SH-SY5Y (cell line): ENCODE measurements at regions not wholly inside any gene's neighbourhood (a gene's known extent, or its start where the extent isn't known, plus 50 kb on each side); places are given as distances from the start of the nearest gene placed in this dataset.

Experiments
- GATA2 ChIP-seq: IDR thresholded peaks from 2 replicates; pipeline ENCODE4 v1.6.1; 2011; ENCODE audit warnings: mild to moderate bottlenecking, low read depth, low read length
- GATA3 ChIP-seq: IDR thresholded peaks from 2 replicates; pipeline ENCODE4 v1.6.1; 2011; ENCODE audit warnings: low read depth, mild to moderate bottlenecking, low read length, moderate library complexity

DNA sequence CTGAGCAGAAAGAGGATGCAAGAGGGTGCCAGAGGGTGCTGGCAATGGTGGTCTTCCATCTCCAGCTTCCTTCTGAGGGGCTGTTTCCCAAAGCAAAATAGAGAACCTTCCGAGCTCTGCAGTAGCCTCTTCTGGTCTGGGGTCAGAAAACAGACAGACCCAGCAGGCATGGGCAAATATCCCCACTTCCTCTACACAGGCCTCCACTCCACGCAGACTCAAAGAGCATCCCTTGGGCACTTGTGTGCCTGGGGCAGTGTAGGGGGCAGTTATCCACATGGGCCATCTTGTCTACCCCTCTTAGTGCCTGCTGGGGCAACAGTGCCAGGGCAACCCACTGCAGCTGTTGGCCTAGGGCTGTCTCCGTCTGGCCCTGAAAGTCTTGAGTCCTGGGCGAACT, 231.9 kb downstream of the TTC8 start:
- no peak for TF ChIP-seq GATA3
- no peak for TF ChIP-seq GATA2

GRCh38 chr14:89058697-89059096, 234.2 kb downstream of the TTC8 start:
- TF ChIP-seq GATA2 (no peak), GATA3 (no peak)

GRCh38 chr14:89060191-89060590, 235.7 kb downstream of the TTC8 start:
- TF ChIP-seq GATA2 (no peak), GATA3 (no peak)

DNA sequence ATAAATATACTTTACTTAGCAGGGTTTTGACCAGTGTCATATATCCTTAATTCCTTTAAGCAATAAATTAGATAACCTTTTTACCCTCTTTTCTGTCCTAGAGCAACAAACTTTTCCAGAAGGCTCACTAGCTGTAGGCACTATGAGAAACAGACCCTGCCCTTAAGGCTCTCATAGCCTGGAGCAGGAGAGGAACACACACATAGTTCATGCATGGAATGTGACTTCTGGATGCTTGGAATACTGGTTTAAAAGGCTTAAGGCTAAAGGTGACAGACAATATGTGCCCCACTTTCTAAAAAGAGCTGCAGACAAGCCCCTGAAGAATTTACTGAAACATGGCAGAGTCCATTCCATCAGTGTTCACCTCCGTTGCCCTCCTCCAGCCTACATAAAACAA, 237.2 kb downstream of the TTC8 start:
- no peak for TF ChIP-seq GATA3
- no peak for TF ChIP-seq GATA2

GRCh38 chr14:89065879-89066278, 241.4 kb downstream of the TTC8 start:
- TF ChIP-seq GATA2 = no peak
- TF ChIP-seq GATA3 = no peak

- TF ChIP-seq GATA3 (no peak), GATA2 (no peak)
These were observed 243.0 kb downstream of the TTC8 start for GRCh38 chr14:89067293-89067972.

- TF ChIP-seq GATA3 (no peak), GATA2 (no peak)
These were observed 253.8 kb downstream of the TTC8 start for GRCh38 chr14:89078021-89078795.

DNA sequence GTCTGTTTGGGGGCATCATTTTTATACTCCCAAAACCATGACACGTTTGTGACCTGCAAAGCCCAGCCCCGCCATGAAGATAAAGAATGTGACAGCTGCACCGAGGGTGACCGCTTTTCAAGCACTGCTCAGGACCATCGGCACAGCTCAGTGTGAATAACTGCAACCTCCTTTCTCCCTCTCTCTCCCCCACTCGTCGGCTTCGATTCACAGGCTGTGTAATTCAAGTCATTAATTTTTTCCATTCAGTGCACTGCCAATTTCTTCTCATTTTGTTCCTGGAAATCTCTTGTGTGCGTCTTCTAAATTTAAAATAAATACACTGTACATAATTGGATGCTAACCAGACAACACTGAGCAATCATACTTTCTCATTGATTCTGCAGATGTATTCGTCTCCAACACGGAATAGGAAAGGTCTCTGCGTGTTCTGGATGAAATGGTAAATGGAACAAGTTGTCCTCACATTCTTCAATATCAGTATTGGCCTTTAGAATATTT, 260.8 kb downstream of the TTC8 start:
- TF ChIP-seq GATA3 (no peak), GATA2 (no peak)

GRCh38 chr14:89085737-89086382, 261.4 kb downstream of the TTC8 start:
- TF ChIP-seq GATA3 = no peak
- TF ChIP-seq GATA2 = no peak

DNA sequence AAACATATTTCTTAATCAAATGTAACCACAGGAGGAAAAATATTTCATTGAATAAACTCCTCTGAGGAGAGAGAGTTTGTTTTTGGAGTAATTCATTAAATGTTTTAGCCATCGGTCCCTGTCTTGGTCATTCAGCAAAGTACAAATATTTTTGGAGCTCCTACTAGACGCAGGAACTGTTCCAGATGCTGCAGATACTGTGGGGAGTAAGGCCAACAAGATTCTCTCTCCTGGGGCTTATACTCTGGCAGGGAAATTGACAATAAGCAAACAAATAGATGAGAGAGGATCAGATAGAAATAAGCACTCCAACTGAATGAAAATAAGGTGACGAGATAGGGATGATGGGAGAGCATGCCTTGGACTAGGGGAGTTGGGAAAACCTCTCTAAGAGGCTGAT, 264.1 kb downstream of the TTC8 start:
- TF ChIP-seq GATA3 (no peak), GATA2 (no peak)

- TF ChIP-seq GATA2 (no peak), GATA3 (no peak)
These were observed 264.9 kb downstream of the TTC8 start for GRCh38 chr14:89089330-89089729.

DNA sequence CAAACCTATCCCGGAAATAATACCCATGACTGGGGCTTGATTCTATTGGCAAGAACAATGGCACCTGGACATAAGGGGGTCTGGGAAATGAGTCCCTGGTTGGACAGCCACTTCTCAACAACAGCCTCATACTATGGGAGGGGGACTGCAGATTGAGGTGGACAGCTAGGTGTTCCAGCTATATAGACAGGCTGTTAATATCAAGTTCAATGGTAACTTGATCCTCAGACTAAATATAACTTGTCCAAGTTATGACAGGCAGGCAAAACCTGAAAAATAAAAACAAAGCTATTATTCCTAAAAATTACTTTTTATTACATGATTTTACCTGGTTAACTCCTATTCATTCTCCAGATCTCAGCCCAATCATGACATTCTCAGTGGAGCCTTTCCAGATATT, 267.3 kb downstream of the TTC8 start:
- TF ChIP-seq GATA2 (no peak), GATA3 (no peak)

DNA sequence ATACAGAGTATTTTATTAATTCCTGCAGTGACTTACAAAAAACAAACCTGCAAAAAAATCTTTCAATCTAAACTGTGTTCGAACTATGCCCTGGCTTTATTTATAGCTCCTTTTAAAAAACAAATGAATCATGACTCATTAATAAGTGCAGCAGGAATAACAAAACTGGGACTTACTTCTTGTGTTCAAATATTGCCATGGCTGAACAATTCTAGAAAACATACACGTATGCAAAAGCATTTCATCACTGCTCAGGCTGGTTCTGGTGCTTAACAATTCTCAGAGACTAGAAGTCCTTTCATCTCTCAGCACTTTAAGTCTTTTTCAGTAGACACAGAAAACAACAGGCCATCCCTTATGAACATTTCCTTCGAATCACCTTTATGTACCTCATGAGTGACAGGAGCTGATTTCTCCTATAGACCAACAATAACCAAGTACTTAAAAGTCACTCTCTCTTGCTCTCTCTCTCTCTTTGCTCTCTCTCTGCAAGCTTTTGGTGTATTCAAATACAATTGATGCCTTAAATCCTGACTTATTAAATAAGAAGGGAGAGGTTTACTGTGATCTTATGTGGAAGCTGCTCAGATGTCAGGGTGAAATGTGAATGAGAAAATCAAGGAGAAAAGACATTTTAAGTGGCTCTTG, 268.8 kb downstream of the TTC8 start:
- TF ChIP-seq GATA3 (no peak), GATA2 (no peak)

- TF ChIP-seq GATA2 (no peak), GATA3 (no peak)
These were observed 270.6 kb downstream of the TTC8 start for GRCh38 chr14:89095036-89095435.

DNA sequence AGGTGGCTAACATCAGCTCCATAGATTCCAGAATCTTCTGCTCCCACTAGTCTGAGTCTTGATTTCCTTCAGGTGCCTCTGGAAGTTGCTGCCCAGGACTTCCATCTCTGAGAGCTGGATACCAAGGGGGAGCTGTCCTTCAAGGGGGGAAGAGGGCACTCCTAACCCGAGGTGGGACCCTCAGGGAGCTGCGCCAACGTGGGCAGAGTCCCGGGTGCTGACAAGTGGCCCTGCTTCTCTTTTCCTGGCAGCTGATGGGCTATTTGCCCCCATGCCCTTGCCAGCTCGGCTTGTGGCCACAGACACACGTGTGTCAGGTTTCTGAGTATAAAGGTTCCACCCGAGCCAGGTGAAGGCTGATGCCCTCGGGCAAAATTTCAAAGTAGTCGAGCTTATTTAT, 272.5 kb downstream of the TTC8 start:
- TF ChIP-seq GATA2 = no peak
- no peak for TF ChIP-seq GATA3
